ENCODE measurements at regions not wholly inside any gene's neighbourhood (a gene's known extent, or its start where the extent isn't known, plus 50 kb on each side); places are given as distances from the start of the nearest gene placed in this dataset.

GRCh38 chr2:3132466-3132865 lies 245.2 kb downstream of the EIPR1 start:
- TF ChIP-seq CTCF (IDR thresholded peaks at IDR 0.05), result no peak
- no peak for TF ChIP-seq POLR2A (IDR thresholded peaks at IDR 0.05)

Measured in thyroid gland (tissue), 4 donors.